Type B pancreatic cell (in vitro differentiated cells): ENCODE measurements at regions not wholly inside any gene's neighbourhood (a gene's known extent, or its start where the extent isn't known, plus 50 kb on each side); places are given as distances from the start of the nearest gene placed in this dataset.

Experiments
- DNase-seq: peaks from one replicate; pipeline ENCODE4 v3.0.0; 2021; ENCODE audit warnings: mixed read lengths; ENCODE audit not compliant: unreplicated experiment; ENCODE audit errors: extremely low spot score
- H3K27ac Mint-ChIP-seq: 2 replicates; pipeline ENCODE4 v1.8.0; 2021; ENCODE audit warnings: mild to moderate bottlenecking, mixed read lengths
- H3K27me3 Mint-ChIP-seq: 2 replicates; pipeline ENCODE4 v1.8.0; 2021; ENCODE audit warnings: mixed read lengths
- H3K36me3 Mint-ChIP-seq: 2 replicates; pipeline ENCODE4 v1.8.0; 2021; ENCODE audit warnings: mixed read lengths
- H3K4me1 Mint-ChIP-seq: one replicate; pipeline ENCODE4 v1.8.0; 2021; ENCODE audit warnings: mixed read lengths; ENCODE audit not compliant: unreplicated experiment
- H3K4me3 Mint-ChIP-seq: 2 replicates; pipeline ENCODE4 v1.8.0; 2021; ENCODE audit warnings: mild to moderate bottlenecking, mixed read lengths
- H3K9me3 Mint-ChIP-seq: 2 replicates; pipeline ENCODE4 v1.8.0; 2021; ENCODE audit warnings: mixed read lengths
- CTCF ChIP-seq: fragments of 200-600 bp; sonication (generic); conservative IDR thresholded peaks from 2 replicates; pipeline ENCODE4 v1.5.0; 2021; ENCODE audit warnings: antibody characterized with exemption, mild to moderate bottlenecking

- H3K4me1 Mint-ChIP-seq = peaks cover 9% of the 10 kb centered on the region
- H3K27ac Mint-ChIP-seq = no peak overlapping the region
- no peak for TF ChIP-seq CTCF
- no peaks in the 10 kb centered on the region for H3K36me3 Mint-ChIP-seq
- no peaks in the 10 kb centered on the region for H3K9me3 Mint-ChIP-seq
- peaks cover 4% of the 10 kb centered on the region for H3K27me3 Mint-ChIP-seq
- no peak overlapping the region for H3K4me3 Mint-ChIP-seq
- DNase-seq = no peak
Measured at GRCh38 chr4:19941434-19941833, 310.3 kb upstream of the SLIT2 start.

GRCh38 chr4:19940861-19941260 is 310.8 kb upstream of the SLIT2 start:
- Mint-ChIP-seq H3K27ac (no peak overlapping the region), H3K27me3 (peaks cover 4% of the 10 kb centered on the region), H3K9me3 (no peaks in the 10 kb centered on the region), H3K36me3 (no peaks in the 10 kb centered on the region), H3K4me3 (no peak overlapping the region), H3K4me1 (peaks cover 9% of the 10 kb centered on the region)
- no peak for TF ChIP-seq CTCF
- no peak for DNase-seq

- Mint-ChIP-seq H3K36me3 (no peaks in the 10 kb centered on the region), H3K9me3 (no peaks in the 10 kb centered on the region), H3K27ac (no peak overlapping the region), H3K4me1 (peaks cover 4% of the 10 kb centered on the region), H3K27me3 (peaks cover 6% of the 10 kb centered on the region), H3K4me3 (no peak overlapping the region)
- no peak for DNase-seq
- no peak for TF ChIP-seq CTCF
Measured at GRCh38 chr4:19936476-19936875, 315.2 kb upstream of the SLIT2 start.

GRCh38 chr4:19930742-19931141 is 321.0 kb upstream of the SLIT2 start:
- DNase-seq = no peak
- no peak for TF ChIP-seq CTCF

GRCh38 chr4:19927381-19927780 is 324.3 kb upstream of the SLIT2 start:
- Mint-ChIP-seq H3K4me3 (no peak overlapping the region), H3K4me1 (no peaks in the 10 kb centered on the region), H3K27me3 (no peaks in the 10 kb centered on the region), H3K36me3 (no peaks in the 10 kb centered on the region), H3K9me3 (no peaks in the 10 kb centered on the region), H3K27ac (no peak overlapping the region)
- no peak for TF ChIP-seq CTCF
- no peak for DNase-seq

More at GRCh38 chr4:19930742-19931141, 321.0 kb upstream of the SLIT2 start:
- Mint-ChIP-seq H3K4me1 (no peaks in the 10 kb centered on the region), H3K27ac (no peak overlapping the region), H3K27me3 (peaks cover 2% of the 10 kb centered on the region), H3K9me3 (no peaks in the 10 kb centered on the region), H3K36me3 (no peaks in the 10 kb centered on the region), H3K4me3 (no peak overlapping the region)

GRCh38 chr4:19925516-19925915 is 326.2 kb upstream of the SLIT2 start:
- H3K36me3 Mint-ChIP-seq = no peaks in the 10 kb centered on the region
- no peak overlapping the region for H3K4me3 Mint-ChIP-seq
- no peak overlapping the region for H3K27ac Mint-ChIP-seq
- no peaks in the 10 kb centered on the region for H3K4me1 Mint-ChIP-seq
- no peak for DNase-seq
- H3K9me3 Mint-ChIP-seq = no peaks in the 10 kb centered on the region
- no peak for TF ChIP-seq CTCF
- H3K27me3 Mint-ChIP-seq = peaks cover 3% of the 10 kb centered on the region
